GM12873 (cell line): ENCODE measurements at regions not wholly inside any gene's neighbourhood (a gene's known extent, or its start where the extent isn't known, plus 50 kb on each side); places are given as distances from the start of the nearest gene placed in this dataset.

ENCODE experiments used
- TF ChIP-seq, protein P1 (sequence below): IDR thresholded peaks from 2 replicates; pipeline ENCODE4 v1.5.1; 2012; ENCODE audit warnings: low read depth, mild to moderate bottlenecking, moderate library complexity, low read length, control low read depth; ENCODE audit not compliant: insufficient read depth; ENCODE audit errors: missing control alignments

DNA sequence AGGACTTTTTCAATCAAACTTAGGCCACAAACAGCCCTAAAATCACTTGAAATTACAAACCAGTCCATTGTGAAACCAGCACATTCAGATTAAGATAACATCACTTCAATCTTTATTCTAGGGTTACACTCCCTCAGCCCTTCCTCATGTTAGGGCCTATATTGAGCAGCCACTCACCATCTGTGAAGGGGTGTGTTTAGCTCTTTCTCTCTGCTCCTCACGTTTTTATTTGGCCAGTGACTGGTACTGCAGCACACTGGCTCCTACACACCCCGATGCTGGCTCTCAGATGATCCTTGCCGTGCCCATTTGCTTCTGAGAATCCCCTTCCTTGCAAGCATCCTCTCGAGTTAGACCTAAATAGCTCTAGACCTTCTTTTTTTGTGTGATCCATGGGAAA lies 604.5 kb downstream of the INHBA start:
- TF ChIP-seq, protein P1, sequence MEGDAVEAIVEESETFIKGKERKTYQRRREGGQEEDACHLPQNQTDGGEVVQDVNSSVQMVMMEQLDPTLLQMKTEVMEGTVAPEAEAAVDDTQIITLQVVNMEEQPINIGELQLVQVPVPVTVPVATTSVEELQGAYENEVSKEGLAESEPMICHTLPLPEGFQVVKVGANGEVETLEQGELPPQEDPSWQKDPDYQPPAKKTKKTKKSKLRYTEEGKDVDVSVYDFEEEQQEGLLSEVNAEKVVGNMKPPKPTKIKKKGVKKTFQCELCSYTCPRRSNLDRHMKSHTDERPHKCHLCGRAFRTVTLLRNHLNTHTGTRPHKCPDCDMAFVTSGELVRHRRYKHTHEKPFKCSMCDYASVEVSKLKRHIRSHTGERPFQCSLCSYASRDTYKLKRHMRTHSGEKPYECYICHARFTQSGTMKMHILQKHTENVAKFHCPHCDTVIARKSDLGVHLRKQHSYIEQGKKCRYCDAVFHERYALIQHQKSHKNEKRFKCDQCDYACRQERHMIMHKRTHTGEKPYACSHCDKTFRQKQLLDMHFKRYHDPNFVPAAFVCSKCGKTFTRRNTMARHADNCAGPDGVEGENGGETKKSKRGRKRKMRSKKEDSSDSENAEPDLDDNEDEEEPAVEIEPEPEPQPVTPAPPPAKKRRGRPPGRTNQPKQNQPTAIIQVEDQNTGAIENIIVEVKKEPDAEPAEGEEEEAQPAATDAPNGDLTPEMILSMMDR, result no peak

DNA sequence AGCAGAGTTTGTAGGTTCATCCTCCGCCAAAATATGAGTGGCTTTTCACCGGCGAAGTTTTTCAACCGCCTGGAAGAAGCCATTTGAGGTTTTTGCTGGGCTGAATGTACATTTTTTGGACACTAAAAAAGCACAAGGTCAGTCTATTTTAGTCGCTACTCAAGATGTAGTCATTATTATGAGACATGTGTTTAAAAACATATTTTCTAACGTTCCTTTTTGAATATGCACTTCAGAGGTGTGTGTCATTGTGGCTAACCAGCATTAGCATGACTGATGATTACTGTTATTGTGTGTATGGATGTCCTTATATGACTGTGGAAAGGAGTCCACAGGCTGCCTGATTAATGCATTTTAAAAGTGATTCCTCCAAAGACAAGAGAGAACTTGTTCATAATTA lies 605.4 kb downstream of the INHBA start:
- TF ChIP-seq, protein P1, result no peak

DNA sequence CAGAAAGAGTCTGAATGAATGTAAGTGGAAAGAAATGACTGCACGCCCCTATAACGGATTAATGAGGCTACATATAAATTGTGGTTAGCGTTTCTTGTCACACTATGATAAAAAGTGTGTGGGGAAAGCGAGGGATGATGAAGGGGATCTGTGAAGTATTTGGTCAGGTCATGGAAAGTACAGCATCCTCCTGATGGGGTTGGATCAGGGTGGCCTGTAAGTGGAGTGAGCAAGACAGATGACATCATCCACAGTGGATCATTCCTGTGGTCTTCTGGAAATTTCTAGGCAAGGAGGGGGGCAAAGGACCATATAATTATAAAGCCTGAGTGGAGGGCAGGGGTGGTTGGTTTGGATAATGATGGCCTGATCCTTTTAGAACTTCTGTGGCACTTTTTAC lies 606.0 kb downstream of the INHBA start:
- TF ChIP-seq, protein P1, result no peak

DNA sequence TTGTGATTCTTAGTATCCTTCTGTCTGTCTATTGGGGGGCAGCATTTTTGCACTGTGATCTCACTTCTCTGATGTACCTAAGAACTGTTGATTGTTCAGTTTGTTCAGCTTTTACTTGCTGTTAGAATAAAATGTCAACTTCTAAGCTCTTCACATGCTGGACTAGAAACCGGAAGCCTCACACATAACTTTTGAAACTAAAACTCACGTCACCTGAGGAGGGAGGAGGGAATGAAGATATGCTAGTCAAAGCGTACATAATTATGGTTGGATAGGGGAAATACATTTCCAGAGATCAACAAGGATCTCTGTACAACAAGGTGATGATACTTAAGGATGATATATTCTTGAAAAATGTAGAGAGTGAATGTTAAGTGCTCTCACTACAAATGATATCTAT lies 609.7 kb downstream of the INHBA start:
- TF ChIP-seq, protein P1, result no peak

GRCh38 chr7:41085244-41085643 lies 617.6 kb downstream of the INHBA start:
- TF ChIP-seq, protein P1, result no peak

DNA sequence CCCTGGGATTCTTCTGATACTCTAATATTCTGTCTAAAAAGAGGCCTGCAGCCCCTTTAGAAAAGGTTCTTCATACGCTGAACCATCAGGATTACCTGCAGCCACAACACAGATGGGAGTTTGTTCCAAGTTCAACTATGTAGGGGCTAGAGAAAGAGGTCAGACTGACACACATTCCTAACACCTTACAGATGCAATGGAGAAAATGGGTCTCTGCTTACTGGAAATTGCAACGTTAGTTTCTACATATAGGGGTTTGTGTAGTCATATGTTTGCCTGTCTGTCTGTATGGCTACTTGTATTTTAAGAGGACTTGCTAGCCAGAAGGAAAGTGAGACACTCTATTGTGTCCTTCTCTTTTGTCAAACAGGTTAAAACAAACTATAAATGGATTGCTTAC lies 618.5 kb downstream of the INHBA start:
- TF ChIP-seq, protein P1, result no peak

DNA sequence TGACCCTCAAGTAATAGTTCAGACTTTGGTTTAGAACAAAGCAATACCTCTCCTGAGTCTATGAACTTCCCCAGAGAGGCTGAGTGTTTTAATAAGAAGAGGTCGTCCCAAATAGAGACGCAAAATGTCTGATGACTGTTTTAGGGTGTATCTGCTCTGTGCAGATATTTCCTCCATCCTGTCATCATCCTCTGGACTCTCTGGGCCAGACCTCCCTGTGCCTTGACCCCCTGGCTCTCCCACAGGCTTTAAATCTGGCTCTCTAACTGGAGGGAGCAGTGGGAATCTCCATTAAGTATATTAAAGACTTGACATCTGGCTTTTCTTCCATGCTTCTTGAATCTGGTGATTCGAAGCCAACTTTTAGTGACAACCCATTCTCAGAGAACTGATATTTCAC lies 633.3 kb downstream of the INHBA start:
- TF ChIP-seq, protein P1, result no peak
